Epithelial cell of esophagus (primary cell): ENCODE measurements at regions not wholly inside any gene's neighbourhood (a gene's known extent, or its start where the extent isn't known, plus 50 kb on each side); places are given as distances from the start of the nearest gene placed in this dataset.

Experiments used
- DNase-seq: peaks from one replicate; pipeline ENCODE4 v3.0.0; 2010; ENCODE audit warnings: low read depth
- H3K4me3 ChIP-seq: 2 replicates; pipeline ENCODE4 v1.5.1; 2011; ENCODE audit warnings: mild to moderate bottlenecking, low read length, control low read depth
- TF ChIP-seq, protein P1 (sequence below): IDR thresholded peaks from 2 replicates; pipeline ENCODE4 v1.5.1; 2011; ENCODE audit warnings: low read depth, mild to moderate bottlenecking, low read length, control low read depth, inconsistent platforms; ENCODE audit not compliant: insufficient read depth; ENCODE audit errors: missing control alignments

- H3K4me3 ChIP-seq, result no peak overlapping the region
- no peak for DNase-seq
- TF ChIP-seq, protein P1, sequence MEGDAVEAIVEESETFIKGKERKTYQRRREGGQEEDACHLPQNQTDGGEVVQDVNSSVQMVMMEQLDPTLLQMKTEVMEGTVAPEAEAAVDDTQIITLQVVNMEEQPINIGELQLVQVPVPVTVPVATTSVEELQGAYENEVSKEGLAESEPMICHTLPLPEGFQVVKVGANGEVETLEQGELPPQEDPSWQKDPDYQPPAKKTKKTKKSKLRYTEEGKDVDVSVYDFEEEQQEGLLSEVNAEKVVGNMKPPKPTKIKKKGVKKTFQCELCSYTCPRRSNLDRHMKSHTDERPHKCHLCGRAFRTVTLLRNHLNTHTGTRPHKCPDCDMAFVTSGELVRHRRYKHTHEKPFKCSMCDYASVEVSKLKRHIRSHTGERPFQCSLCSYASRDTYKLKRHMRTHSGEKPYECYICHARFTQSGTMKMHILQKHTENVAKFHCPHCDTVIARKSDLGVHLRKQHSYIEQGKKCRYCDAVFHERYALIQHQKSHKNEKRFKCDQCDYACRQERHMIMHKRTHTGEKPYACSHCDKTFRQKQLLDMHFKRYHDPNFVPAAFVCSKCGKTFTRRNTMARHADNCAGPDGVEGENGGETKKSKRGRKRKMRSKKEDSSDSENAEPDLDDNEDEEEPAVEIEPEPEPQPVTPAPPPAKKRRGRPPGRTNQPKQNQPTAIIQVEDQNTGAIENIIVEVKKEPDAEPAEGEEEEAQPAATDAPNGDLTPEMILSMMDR, result no peak
Measured at GRCh38 chr2:192876698-192877097, 682.0 kb upstream of the TMEFF2 start.

DNA sequence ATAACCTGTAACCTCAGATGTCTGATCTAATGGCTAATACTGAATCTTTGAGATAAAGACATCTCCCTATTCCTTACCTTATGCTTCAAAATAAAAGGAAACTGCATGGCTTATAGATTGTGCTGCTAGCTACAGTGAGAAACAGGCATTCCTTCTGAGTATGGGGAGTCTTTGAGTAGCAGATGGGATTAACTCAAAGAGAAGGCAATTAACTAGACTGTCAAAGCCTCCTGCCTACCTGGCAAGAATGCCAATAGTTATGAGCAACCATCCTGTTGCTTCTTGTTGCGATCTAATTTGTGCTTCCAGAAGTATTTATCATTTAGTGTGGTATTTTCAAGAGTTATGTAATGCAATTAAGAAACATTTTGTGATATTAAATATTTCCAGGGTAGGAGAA is 660.0 kb upstream of the TMEFF2 start:
- TF ChIP-seq, protein P1, result no peak
- no peak overlapping the region for H3K4me3 ChIP-seq
- no peak for DNase-seq

GRCh38 chr2:192854031-192854430 is 659.3 kb upstream of the TMEFF2 start:
- TF ChIP-seq, protein P1, result no peak
- DNase-seq, result no peak
- H3K4me3 ChIP-seq, result no peak overlapping the region

GRCh38 chr2:192828947-192829346 is 634.2 kb upstream of the TMEFF2 start:
- TF ChIP-seq, protein P1, result no peak
- no peak for DNase-seq
- no peak overlapping the region for H3K4me3 ChIP-seq

DNA sequence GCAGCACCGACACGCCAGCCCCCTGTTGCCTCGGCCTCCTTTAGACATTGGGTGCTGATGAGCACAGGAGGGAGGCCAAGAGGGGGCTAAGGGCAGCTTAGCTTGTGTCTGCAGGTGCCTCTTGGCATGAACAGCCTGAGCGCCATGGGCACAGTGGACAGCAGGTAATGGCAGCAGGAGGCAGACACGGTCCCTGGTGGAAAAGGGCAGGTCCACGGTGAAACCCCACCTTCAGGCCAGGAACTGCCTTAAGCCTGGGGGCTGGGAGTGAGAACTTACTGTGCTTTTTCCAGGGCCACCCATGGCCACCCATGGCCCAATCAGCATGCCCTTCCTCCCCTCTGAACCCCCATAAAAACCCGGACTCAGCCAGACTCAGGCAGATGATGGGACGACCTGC is 633.4 kb upstream of the TMEFF2 start:
- TF ChIP-seq, protein P1, result no peak
- DNase-seq, result no peak
- no peak overlapping the region for H3K4me3 ChIP-seq

DNA sequence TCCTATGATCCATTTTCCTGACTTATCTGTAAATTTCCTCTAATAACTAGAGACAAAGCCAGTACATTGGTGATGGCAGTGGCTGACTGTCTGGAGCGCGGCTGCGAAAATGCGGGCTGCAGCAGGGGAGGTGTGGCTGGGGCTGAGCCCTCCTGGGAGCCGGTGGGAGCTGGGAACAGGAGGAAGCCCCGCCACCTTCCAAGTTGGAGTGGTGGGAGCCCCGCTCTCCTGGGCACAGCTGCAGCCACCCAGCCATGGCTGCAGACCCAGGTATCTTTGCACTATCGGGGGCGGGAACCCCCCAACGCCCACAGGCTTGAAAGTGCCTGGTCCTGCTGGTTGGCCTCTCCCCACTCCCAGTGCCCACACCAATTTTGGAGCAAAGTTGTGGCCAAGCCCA is 633.0 kb upstream of the TMEFF2 start:
- DNase-seq, result no peak
- TF ChIP-seq, protein P1, result no peak
- H3K4me3 ChIP-seq, result no peak overlapping the region

DNA sequence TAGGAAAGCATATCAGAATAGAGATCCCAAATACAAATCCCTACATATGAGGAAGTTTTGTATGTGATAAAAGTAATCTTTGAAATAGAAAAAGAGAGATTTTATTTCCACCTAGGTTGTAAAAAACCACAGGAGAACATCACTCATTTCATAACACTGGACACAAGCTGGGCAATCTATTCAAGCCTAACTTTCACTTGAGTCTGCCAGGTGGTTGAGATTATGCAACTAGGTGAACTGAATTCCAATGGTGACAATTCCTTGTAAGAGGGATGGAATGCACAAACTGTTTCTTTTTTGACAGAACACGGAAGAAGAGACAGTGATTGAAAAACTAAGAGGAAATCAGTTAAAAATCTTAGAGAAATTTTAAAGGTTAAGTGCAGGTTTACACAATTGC is 619.6 kb upstream of the TMEFF2 start:
- DNase-seq, result peak; percentile 7
- TF ChIP-seq, protein P1, result no peak
- H3K4me3 ChIP-seq, result no peak overlapping the region
